HEK293 (cell line): ENCODE measurements at regions not wholly inside any gene's neighbourhood (a gene's known extent, or its start where the extent isn't known, plus 50 kb on each side); places are given as distances from the start of the nearest gene placed in this dataset.
A peak's percentile ranks its signal among the peaks of the same experiment; 100 is the strongest.

Source experiments
- CTCF ChIA-PET: fragments of 350-600 bp; formaldehyde crosslinking; extraction: SDS; loops from one replicate; lab custom pipeline; 2021; ENCODE audit warnings: antibody characterized with exemption; lab: Yijun Ruan, JAX
- POLR2A ChIA-PET: fragments of 300-600 bp; formaldehyde crosslinking; extraction: SDS; loops from one replicate; lab custom pipeline; 2020; ENCODE audit warnings: antibody characterized with exemption, inconsistent platforms; lab: Yijun Ruan, JAX
- H3K27ac ChIP-seq: fragments of 200-500 bp; sonication (Bioruptor generic); 2 replicates; pipeline ENCODE4 v1.5.1; 2014; ENCODE audit warnings: low read depth, low read length, control low read depth, inconsistent platforms; ENCODE audit errors: extremely low read depth
- H3K36me3 ChIP-seq, 2 experiments: fragments of 200-500 bp in 1 of 2; sonication (Bioruptor generic) in 1 of 2; 1 replicate in 1 of 2; 2 replicates in 1 of 2; pipeline ENCODE4 v1.5.1; 2014 to 2017; ENCODE audit warnings: inconsistent platforms in 2 of 2, low read length in 2 of 2; ENCODE audit not compliant: control insufficient read depth in 2 of 2, insufficient read depth in 1 of 2
- H3K4me1 ChIP-seq: fragments of 200-500 bp; sonication (Bioruptor generic); 2 replicates; pipeline ENCODE4 v1.5.1; 2014; ENCODE audit warnings: mild to moderate bottlenecking, low read length, inconsistent platforms; ENCODE audit not compliant: control insufficient read depth, insufficient read depth
- H3K4me3 ChIP-seq: 2 replicates; pipeline ENCODE4 v1.5.1; 2011; ENCODE audit warnings: low read depth, mild to moderate bottlenecking, control low read depth, low read length, moderate library complexity
- H3K9me3 ChIP-seq: fragments of 200-500 bp; sonication (Bioruptor generic); 2 replicates; pipeline ENCODE4 v1.5.1; 2014; ENCODE audit warnings: low read depth, low read length, inconsistent platforms; ENCODE audit not compliant: control insufficient read depth, insufficient read depth
- HOXA7 ChIP-seq: sonication (generic); formaldehyde crosslinking; IDR thresholded peaks from 2 replicates; pipeline ENCODE4 v1.8.1; 2022; ENCODE audit warnings: missing genetic modification reagents, borderline replicate concordance
- HOXD13 ChIP-seq: sonication (generic); formaldehyde crosslinking; IDR thresholded peaks from 2 replicates; pipeline ENCODE4 v1.8.0; 2022; ENCODE audit warnings: missing genetic modification reagents, borderline replicate concordance
- KLF7 ChIP-seq: fragments of 450-650 bp; formaldehyde crosslinking; IDR thresholded peaks from 2 replicates; pipeline ENCODE4 v1.5.1; 2016; ENCODE audit warnings: missing biosample characterization, missing genetic modification characterization, borderline replicate concordance
- PRDM1 ChIP-seq: fragments of 450-650 bp; formaldehyde crosslinking; IDR thresholded peaks from 2 replicates; pipeline ENCODE4; 2016; ENCODE audit warnings: missing biosample characterization, missing genetic modification characterization
- SP2 ChIP-seq: fragments of 450-650 bp; formaldehyde crosslinking; IDR thresholded peaks from 2 replicates; pipeline ENCODE4 v1.5.1; 2016; ENCODE audit warnings: missing biosample characterization, missing genetic modification characterization
- SP7 ChIP-seq: fragments of 450-650 bp; formaldehyde crosslinking; IDR thresholded peaks from 2 replicates; pipeline ENCODE4 v1.5.1; 2016; ENCODE audit warnings: missing biosample characterization, missing genetic modification characterization
- TCF7L2 ChIP-seq: IDR thresholded peaks from 2 replicates; pipeline ENCODE4 v1.6.1; 2011; ENCODE audit warnings: low read depth, mild to moderate bottlenecking, inconsistent platforms, low read length, moderate library complexity, borderline replicate concordance
- ZBTB17 ChIP-seq: fragments of 450-650 bp; formaldehyde crosslinking; IDR thresholded peaks from 2 replicates; pipeline ENCODE4 v1.5.1; 2016; ENCODE audit warnings: missing biosample characterization, missing genetic modification characterization
- ZBTB20 ChIP-seq: fragments of 450-650 bp; formaldehyde crosslinking; IDR thresholded peaks from 2 replicates; pipeline ENCODE4 v1.5.1; 2016; ENCODE audit warnings: missing biosample characterization, missing genetic modification characterization
- ZEB2 ChIP-seq: fragments of 450-650 bp; formaldehyde crosslinking; IDR thresholded peaks from 2 replicates; pipeline ENCODE4 v1.5.1; 2016; ENCODE audit warnings: missing biosample characterization, missing genetic modification characterization
- ZFP37 ChIP-seq: fragments of 450-650 bp; formaldehyde crosslinking; IDR thresholded peaks from 2 replicates; pipeline ENCODE4 v1.5.1; 2016; ENCODE audit warnings: missing biosample characterization, missing genetic modification characterization
- ZNF112 ChIP-seq: fragments of 450-650 bp; formaldehyde crosslinking; IDR thresholded peaks from 2 replicates; pipeline ENCODE4 v1.5.0; 2017; ENCODE audit warnings: missing biosample characterization, missing genetic modification characterization
- ZNF114 ChIP-seq: fragments of 450-650 bp; formaldehyde crosslinking; IDR thresholded peaks from 2 replicates; pipeline ENCODE4 v1.5.0; 2017; ENCODE audit warnings: missing biosample characterization, missing genetic modification characterization
- ZNF121 ChIP-seq: fragments of 450-650 bp; formaldehyde crosslinking; IDR thresholded peaks from 2 replicates; pipeline ENCODE4 v1.5.1; 2016; ENCODE audit warnings: missing biosample characterization, missing genetic modification characterization
- ZNF140 ChIP-seq: fragments of 450-650 bp; formaldehyde crosslinking; IDR thresholded peaks from 2 replicates; pipeline ENCODE4 v1.5.1; 2016; ENCODE audit warnings: missing biosample characterization, missing genetic modification characterization
- ZNF155 ChIP-seq: fragments of 450-650 bp; formaldehyde crosslinking; IDR thresholded peaks from 2 replicates; pipeline ENCODE4 v1.5.1; 2016; ENCODE audit warnings: missing biosample characterization, missing genetic modification characterization
- ZNF19 ChIP-seq: fragments of 450-650 bp; formaldehyde crosslinking; IDR thresholded peaks from 2 replicates; pipeline ENCODE4; 2016; ENCODE audit warnings: missing biosample characterization, missing genetic modification characterization, low read depth
- ZNF266 ChIP-seq: fragments of 450-650 bp; formaldehyde crosslinking; IDR thresholded peaks from 2 replicates; pipeline ENCODE4 v1.5.1; 2016; ENCODE audit warnings: missing biosample characterization, missing genetic modification characterization, low read depth
- ZNF274 ChIP-seq, 2 experiments: fragments of 200-500 bp in 1 of 2; fragments of 450-650 bp in 1 of 2; sonication (Bioruptor generic) in 1 of 2; formaldehyde crosslinking in 1 of 2; IDR thresholded peaks; 2 replicates each; pipeline versions ENCODE4 v1.5.1 to v1.6.1; 2014 to 2016; ENCODE audit warnings: borderline replicate concordance in 1 of 2, inconsistent platforms in 1 of 2, low read length in 1 of 2, missing biosample characterization in 1 of 2, missing genetic modification characterization in 1 of 2
- ZNF324 ChIP-seq: fragments of 450-650 bp; formaldehyde crosslinking; IDR thresholded peaks from 2 replicates; pipeline ENCODE4 v1.5.1; 2016; ENCODE audit warnings: missing biosample characterization, missing genetic modification characterization
- ZNF366 ChIP-seq: fragments of 450-650 bp; formaldehyde crosslinking; conservative IDR thresholded peaks from 2 replicates; pipeline ENCODE4 v1.5.1; 2016; ENCODE audit warnings: missing biosample characterization, missing genetic modification characterization
- ZNF391 ChIP-seq: fragments of 450-650 bp; formaldehyde crosslinking; IDR thresholded peaks from 2 replicates; pipeline ENCODE4 v1.5.1; 2016; ENCODE audit warnings: low read depth, missing biosample characterization, missing genetic modification characterization, borderline replicate concordance
- ZNF426 ChIP-seq: fragments of 450-650 bp; formaldehyde crosslinking; IDR thresholded peaks from 2 replicates; pipeline ENCODE4 v1.5.1; 2017; ENCODE audit warnings: missing biosample characterization, missing genetic modification characterization, mild to moderate bottlenecking, inconsistent platforms, moderate library complexity
- ZNF600 ChIP-seq: fragments of 450-650 bp; formaldehyde crosslinking; IDR thresholded peaks from 2 replicates; pipeline ENCODE4 v1.5.1; 2016; ENCODE audit warnings: missing biosample characterization, missing genetic modification characterization
- ZNF621 ChIP-seq: fragments of 450-650 bp; formaldehyde crosslinking; IDR thresholded peaks from 2 replicates; pipeline ENCODE4 v1.5.1; 2017; ENCODE audit warnings: missing biosample characterization, missing genetic modification characterization
- ZNF626 ChIP-seq: fragments of 450-650 bp; sonication (Bioruptor Pico); formaldehyde crosslinking; IDR thresholded peaks from 2 replicates; pipeline ENCODE4 v1.5.1; 2018; ENCODE audit warnings: missing biosample characterization, missing genetic modification characterization, inconsistent platforms
- ZNF658 ChIP-seq: fragments of 450-650 bp; formaldehyde crosslinking; IDR thresholded peaks from 2 replicates; pipeline ENCODE4; 2016; ENCODE audit warnings: missing biosample characterization, missing genetic modification characterization
- ZNF660 ChIP-seq: fragments of 450-650 bp; IDR thresholded peaks from 2 replicates; pipeline ENCODE4 v1.5.1; 2018; ENCODE audit warnings: missing biosample characterization, mild to moderate bottlenecking, missing genetic modification characterization
- ZNF768 ChIP-seq: fragments of 450-650 bp; formaldehyde crosslinking; IDR thresholded peaks from 2 replicates; pipeline ENCODE4 v1.5.1; 2018; ENCODE audit warnings: missing biosample characterization, mild to moderate bottlenecking, missing genetic modification characterization
- ZSCAN23 ChIP-seq: fragments of 450-650 bp; formaldehyde crosslinking; IDR thresholded peaks from 2 replicates; pipeline ENCODE4 v1.5.1; 2016; ENCODE audit warnings: missing biosample characterization, missing genetic modification characterization
- TF ChIP-seq, protein P1 (sequence below): fragments of 450-650 bp; formaldehyde crosslinking; IDR thresholded peaks from 2 replicates; pipeline ENCODE4 v1.5.1; 2017; ENCODE audit warnings: missing biosample characterization, missing genetic modification characterization
- TF ChIP-seq, protein P2 (sequence below): fragments of 450-650 bp; formaldehyde crosslinking; IDR thresholded peaks from 2 replicates; pipeline ENCODE4 v1.5.1; 2017; ENCODE audit warnings: missing biosample characterization, missing genetic modification characterization
- TF ChIP-seq, protein P3 (sequence below): fragments of 450-650 bp; formaldehyde crosslinking; IDR thresholded peaks from 2 replicates; pipeline ENCODE4 v1.5.1; 2017; ENCODE audit warnings: missing biosample characterization, missing genetic modification characterization

DNA sequence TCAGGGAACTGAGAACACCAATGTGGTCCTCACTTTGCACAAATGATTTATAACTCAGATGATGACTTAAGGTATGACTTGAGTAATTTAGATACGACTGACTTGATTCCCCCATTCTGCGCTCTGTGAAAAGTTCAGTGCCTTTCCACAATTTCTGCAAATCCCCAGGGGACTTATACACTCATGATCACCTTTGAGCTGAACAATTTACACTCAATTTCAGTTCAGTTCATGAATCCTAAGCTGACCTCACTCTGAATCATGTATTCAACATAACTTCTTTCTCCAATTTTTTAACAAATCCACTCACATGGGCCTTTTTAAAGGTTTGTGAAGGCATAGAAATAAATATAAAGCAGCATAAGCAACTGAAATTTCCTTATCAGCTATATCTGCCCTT lies 274.2 kb downstream of the FAM76B start (continued):
- no peak for TF ChIP-seq HOXD13
- no peak for TF ChIP-seq KLF7
- TF ChIP-seq, protein P1, sequence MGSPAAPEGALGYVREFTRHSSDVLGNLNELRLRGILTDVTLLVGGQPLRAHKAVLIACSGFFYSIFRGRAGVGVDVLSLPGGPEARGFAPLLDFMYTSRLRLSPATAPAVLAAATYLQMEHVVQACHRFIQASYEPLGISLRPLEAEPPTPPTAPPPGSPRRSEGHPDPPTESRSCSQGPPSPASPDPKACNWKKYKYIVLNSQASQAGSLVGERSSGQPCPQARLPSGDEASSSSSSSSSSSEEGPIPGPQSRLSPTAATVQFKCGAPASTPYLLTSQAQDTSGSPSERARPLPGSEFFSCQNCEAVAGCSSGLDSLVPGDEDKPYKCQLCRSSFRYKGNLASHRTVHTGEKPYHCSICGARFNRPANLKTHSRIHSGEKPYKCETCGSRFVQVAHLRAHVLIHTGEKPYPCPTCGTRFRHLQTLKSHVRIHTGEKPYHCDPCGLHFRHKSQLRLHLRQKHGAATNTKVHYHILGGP (tag by site-specific recombination): no peak
- TF ChIP-seq ZNF658 (tag by site-specific recombination): no peak
- no peak for TF ChIP-seq ZNF324 (tag by site-specific recombination)
- TF ChIP-seq ZNF112 (tag by site-specific recombination): no peak
- no peak for TF ChIP-seq ZNF266
- TF ChIP-seq ZNF140: no peak
- TF ChIP-seq, all 188 proteins: peak for 0

DNA sequence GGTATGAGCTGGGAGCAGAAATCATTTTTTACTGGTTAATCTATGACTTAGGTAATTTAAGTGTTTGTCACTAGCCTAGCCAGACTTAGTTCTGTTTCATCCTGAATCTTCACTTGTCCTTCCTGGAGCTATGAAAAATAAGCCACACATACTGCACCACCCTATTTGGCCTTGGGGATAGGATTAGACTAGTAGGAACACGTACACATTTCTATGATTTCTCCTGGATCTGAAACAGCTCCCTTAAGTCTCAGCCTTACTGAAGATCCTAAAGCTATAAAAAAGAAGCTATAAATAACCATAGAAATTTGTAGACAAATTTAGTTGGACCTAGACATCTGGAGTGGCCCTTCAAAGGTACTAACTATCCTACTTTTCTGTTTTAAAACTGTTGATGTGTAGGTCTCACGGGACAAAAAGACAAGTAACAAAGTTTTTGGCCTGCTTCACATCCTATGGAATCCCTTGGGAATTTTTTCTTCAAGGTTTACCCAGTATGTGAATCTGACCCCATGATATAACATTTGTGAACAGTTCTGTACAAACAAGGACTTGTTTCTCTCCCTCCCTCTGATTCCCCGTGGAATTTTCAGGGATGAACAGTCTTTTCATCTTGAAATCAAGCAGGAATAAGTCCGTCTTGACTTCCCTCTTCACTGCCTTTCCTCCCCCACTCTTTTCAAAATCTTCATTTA lies 275.0 kb downstream of the FAM76B start:
- ChIA-PET POLR2A (no interaction called here), CTCF (no interaction called here)
- Histone ChIP-seq H3K36me3 (no peaks in the 10 kb centered on the region), H3K4me3 (no peak overlapping the region), H3K27ac (no peak overlapping the region), H3K4me1 (no peaks in the 10 kb centered on the region; the same call in 1 of the 2 replicates), H3K9me3 (no peaks in the 10 kb centered on the region)
- TF ChIP-seq ZNF391 (tag by site-specific recombination): no peak
- TF ChIP-seq ZNF121: no peak
- no peak for TF ChIP-seq ZNF114 (tag by site-specific recombination)
- TF ChIP-seq ZBTB20 (tag by site-specific recombination): no peak
- no peak for TF ChIP-seq ZNF274 (IDR thresholded peaks at IDR 0.05; ENCODE audit: low read length)
- no peak for TF ChIP-seq ZNF274 (tag by site-specific recombination; IDR thresholded peaks at IDR 0.05; ENCODE audit: borderline replicate concordance)
- no peak for TF ChIP-seq KLF7

DNA sequence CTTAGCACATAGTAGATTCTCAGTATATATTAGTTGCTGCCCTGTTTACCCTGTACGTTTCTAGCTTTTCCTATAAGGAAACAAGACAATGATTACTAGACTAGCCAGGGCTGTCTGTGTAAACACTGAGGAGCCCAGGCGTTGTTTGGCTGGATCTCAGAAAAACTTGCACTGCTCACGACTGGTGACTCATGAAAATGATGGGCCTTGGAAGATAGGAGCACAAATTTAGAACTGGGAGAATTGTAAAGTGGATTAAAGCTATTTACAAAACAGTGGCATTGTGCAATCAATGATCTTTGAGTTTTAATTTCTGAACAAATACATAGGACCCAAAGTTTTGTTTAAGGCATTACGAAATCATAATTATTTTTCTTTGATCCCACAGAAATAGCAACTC lies 276.9 kb downstream of the FAM76B start:
- no peaks in the 10 kb centered on the region for H3K36me3 ChIP-seq
- CTCF ChIA-PET: interaction anchor here (1.2 to 1.8 kb wide), 3 partner anchors 12 to 358 kb away, joined by 3 to 9 read pairs (median 4); no protein-coding TSS in a partner anchor
- no peak overlapping the region for H3K27ac ChIP-seq
- POLR2A ChIA-PET: no interaction called here
- H3K9me3 ChIP-seq: no peaks in the 10 kb centered on the region
- H3K4me3 ChIP-seq: no peak overlapping the region
- H3K4me1 ChIP-seq: no peaks in the 10 kb centered on the region; the same call in 1 of the 2 replicates
- TF ChIP-seq ZNF768 (tag by site-specific recombination): no peak
- TF ChIP-seq SP2 (tag by site-specific recombination): no peak
- peak; percentile 84 for TF ChIP-seq ZNF660 (tag by site-specific recombination)
- 0 out of 2 replicates have a peak, but pooled peaks have one; percentile 37 for TF ChIP-seq ZEB2 (tag by site-specific recombination)
- TF ChIP-seq ZNF19: no peak
- TF ChIP-seq ZFP37 (tag by site-specific recombination): no peak
- 0 out of 2 replicates have a peak, but pooled peaks have one; percentile 17 for TF ChIP-seq PRDM1 (tag by site-specific recombination)
- TF ChIP-seq, protein P2, sequence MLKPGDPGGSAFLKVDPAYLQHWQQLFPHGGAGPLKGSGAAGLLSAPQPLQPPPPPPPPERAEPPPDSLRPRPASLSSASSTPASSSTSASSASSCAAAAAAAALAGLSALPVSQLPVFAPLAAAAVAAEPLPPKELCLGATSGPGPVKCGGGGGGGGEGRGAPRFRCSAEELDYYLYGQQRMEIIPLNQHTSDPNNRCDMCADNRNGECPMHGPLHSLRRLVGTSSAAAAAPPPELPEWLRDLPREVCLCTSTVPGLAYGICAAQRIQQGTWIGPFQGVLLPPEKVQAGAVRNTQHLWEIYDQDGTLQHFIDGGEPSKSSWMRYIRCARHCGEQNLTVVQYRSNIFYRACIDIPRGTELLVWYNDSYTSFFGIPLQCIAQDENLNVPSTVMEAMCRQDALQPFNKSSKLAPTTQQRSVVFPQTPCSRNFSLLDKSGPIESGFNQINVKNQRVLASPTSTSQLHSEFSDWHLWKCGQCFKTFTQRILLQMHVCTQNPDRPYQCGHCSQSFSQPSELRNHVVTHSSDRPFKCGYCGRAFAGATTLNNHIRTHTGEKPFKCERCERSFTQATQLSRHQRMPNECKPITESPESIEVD: peak; percentile 85
- TF ChIP-seq ZNF366 (tag by site-specific recombination): peak; percentile 30; the same call in 1 of the 2 replicates
- TF ChIP-seq ZNF426: no peak
- peak; percentile 55 for TF ChIP-seq SP7 (tag by site-specific recombination)
- no peak for TF ChIP-seq ZSCAN23 (tag by site-specific recombination)
- TF ChIP-seq ZNF155 (tag by site-specific recombination): no peak
- TF ChIP-seq ZBTB17 (tag by site-specific recombination): peak; percentile 74
- TF ChIP-seq ZNF600: no peak; the same call in 1 of the 2 replicates
- no peak for TF ChIP-seq TCF7L2
- TF ChIP-seq, protein P3, sequence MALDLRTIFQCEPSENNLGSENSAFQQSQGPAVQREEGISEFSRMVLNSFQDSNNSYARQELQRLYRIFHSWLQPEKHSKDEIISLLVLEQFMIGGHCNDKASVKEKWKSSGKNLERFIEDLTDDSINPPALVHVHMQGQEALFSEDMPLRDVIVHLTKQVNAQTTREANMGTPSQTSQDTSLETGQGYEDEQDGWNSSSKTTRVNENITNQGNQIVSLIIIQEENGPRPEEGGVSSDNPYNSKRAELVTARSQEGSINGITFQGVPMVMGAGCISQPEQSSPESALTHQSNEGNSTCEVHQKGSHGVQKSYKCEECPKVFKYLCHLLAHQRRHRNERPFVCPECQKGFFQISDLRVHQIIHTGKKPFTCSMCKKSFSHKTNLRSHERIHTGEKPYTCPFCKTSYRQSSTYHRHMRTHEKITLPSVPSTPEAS (tag by site-specific recombination): no peak
- no peak for TF ChIP-seq ZNF621 (tag by site-specific recombination)
- no peak for TF ChIP-seq HOXA7 (CRISPR knock-in tag)
- TF ChIP-seq ZNF626 (tag by site-specific recombination): no peak
